ENCODE measurements at regions not wholly inside any gene's neighbourhood (a gene's known extent, or its start where the extent isn't known, plus 50 kb on each side); places are given as distances from the start of the nearest gene placed in this dataset.

DNA sequence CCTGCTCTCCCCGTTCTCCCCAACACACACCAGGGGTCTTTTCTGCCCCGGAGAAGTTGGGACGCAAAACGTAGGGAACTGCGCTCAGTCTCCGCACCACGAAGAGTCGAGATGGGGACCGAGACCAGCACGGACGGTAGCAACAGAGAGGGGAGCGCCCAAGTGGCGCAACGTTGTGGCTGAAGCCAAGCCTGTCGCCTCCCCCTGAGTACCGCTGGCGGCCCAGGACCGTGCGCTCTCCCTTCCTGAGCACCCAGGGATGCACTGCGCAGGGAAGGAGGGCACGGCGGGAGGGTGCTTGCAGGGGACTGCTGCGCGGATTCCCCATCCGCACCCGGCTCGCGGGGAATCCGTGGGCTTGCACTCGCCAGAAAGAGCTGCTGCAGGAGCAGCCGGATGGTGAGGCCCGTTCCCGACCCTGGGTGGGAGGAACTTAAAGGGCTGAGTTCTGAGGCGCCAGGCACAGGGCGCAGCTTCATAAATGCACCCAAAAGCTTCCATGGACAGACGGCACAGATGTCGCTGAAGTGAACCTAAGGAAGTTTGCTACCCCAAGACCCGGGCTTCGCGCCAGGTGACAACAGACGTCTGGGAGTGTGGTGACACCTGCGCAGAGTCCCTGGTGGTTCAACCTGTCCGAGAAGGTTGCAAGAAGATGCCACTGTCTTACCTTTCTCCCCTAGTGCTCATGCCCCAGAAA is 178.7 kb downstream of the TBXT start:
- H3K9ac ChIP-seq (ENCODE audit: low read length) = no peak overlapping the region
- H3K27me3 ChIP-seq (ENCODE audit: low read length) = no peaks in the 10 kb centered on the region
- DNase-seq = no peak

DNA sequence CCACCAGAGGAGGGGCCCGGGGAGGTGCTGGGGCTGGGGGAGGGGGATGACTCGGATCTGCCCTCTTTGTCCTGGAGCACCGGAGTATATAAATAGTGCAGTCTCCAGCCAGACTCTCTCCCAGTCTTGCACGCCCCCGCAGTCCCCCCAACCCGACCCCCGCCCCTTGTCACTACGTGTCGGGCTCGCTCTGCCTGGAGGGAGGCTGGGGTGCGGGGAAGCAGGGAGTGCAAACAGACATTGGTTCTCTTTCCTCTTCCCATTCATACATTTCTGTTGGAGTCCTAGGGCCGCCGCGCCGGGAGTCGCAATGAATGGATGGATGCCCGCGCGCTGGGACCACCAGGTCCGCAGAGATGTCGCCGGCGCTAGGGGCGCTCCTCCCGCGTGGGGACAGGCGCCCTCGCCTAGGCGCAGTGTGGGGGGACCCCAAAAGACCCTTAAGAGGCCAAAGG is 179.3 kb downstream of the TBXT start:
- Histone ChIP-seq H3K36me3 (ENCODE audit: insufficient read depth, low read length) (no peaks in the 10 kb centered on the region), H3K4me2 (ENCODE audit: low read depth, low read length, poor library complexity, severe bottlenecking) (no peak overlapping the region), H3K4me3 (ENCODE audit: low read length) (no peak overlapping the region), H3K9ac (ENCODE audit: low read length) (no peak overlapping the region), H3K9me3 (ENCODE audit: low read length) (no peaks in the 10 kb centered on the region), H4K20me1 (ENCODE audit: insufficient read depth, low read depth, low read length) (no peaks in the 10 kb centered on the region), H3K4me1 (ENCODE audit: low read length) (no peaks in the 10 kb centered on the region), H2AFZ (ENCODE audit: low read length) (no peak overlapping the region), H3K79me2 (ENCODE audit: low read length) (no peaks in the 10 kb centered on the region), H3K9me2 (replicated peaks; ENCODE audit: insufficient read depth, low read length) (no peaks in the 10 kb centered on the region), H3K27ac (ENCODE audit: low read length) (no peak overlapping the region), H3K27me3 (ENCODE audit: low read length) (no peaks in the 10 kb centered on the region)
- no peak for DNase-seq

More for the DNA sequence above, 178.7 kb downstream of the TBXT start:
- H3K9me3 ChIP-seq (ENCODE audit: low read length) = no peaks in the 10 kb centered on the region
- no peaks in the 10 kb centered on the region for H3K9me2 ChIP-seq (replicated peaks; ENCODE audit: insufficient read depth, low read length)
- no peak overlapping the region for H3K27ac ChIP-seq (ENCODE audit: low read length)
- no peaks in the 10 kb centered on the region for H3K79me2 ChIP-seq (ENCODE audit: low read length)
- no peak overlapping the region for H3K4me3 ChIP-seq (ENCODE audit: low read length)
- H4K20me1 ChIP-seq (ENCODE audit: insufficient read depth, low read depth, low read length) = no peaks in the 10 kb centered on the region
- no peak overlapping the region for H2AFZ ChIP-seq (ENCODE audit: low read length)
- no peaks in the 10 kb centered on the region for H3K36me3 ChIP-seq (ENCODE audit: insufficient read depth, low read length)
- no peaks in the 10 kb centered on the region for H3K4me1 ChIP-seq (ENCODE audit: low read length)
- H3K4me2 ChIP-seq (ENCODE audit: low read depth, low read length, poor library complexity, severe bottlenecking) = no peak overlapping the region

DNA sequence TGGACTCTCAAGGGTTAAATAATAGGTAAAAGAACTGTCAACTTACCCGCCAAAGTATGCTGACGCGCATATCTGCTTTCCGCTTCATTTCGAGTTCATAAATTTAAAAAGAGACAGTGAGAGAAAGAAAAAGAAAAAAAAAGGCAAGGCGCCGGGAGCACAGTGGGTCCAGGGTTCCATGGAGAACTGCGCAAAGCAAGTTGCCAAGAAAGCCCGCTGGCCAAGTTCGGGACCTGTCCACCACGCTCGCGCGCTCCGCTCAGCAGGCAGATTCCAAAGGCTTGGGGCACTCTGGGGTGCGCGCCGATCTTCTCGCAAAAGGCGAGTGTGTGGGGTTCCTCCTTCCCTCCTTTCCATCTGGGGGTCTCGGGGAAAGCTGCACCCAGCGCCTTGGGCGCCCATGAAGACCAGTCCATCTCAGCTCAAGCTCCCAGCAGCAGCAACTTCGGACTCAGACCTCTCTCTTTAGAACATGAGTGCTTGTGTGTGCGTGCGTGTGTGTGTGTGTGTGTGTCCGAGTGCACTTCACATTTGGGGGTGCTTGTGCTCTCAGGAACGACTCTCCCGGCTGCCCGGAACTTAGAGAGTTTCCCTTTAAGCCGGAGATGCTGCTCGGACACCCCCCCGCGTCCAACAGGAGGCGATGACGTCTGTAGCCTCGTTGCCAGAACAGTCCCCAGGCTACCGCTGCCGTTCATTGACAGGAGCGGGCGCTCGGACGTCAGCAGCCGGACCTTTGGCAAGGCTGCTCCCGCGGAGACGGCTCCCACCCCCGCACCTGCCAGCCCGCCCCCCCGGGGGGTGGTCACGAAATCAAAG is 180.0 kb downstream of the TBXT start:
- no peaks in the 10 kb centered on the region for H4K20me1 ChIP-seq (ENCODE audit: insufficient read depth, low read depth, low read length)
- no peak overlapping the region for H2AFZ ChIP-seq (ENCODE audit: low read length)
- H3K79me2 ChIP-seq (ENCODE audit: low read length) = no peaks in the 10 kb centered on the region
- no peaks in the 10 kb centered on the region for H3K36me3 ChIP-seq (ENCODE audit: insufficient read depth, low read length)
- H3K27me3 ChIP-seq (ENCODE audit: low read length) = no peaks in the 10 kb centered on the region
- H3K4me2 ChIP-seq (ENCODE audit: low read depth, low read length, poor library complexity, severe bottlenecking) = no peak overlapping the region
- H3K27ac ChIP-seq (ENCODE audit: low read length) = no peak overlapping the region
- no peak for DNase-seq
- H3K9me2 ChIP-seq (replicated peaks; ENCODE audit: insufficient read depth, low read length) = no peaks in the 10 kb centered on the region
- H3K9me3 ChIP-seq (ENCODE audit: low read length) = no peaks in the 10 kb centered on the region
- H3K4me3 ChIP-seq (ENCODE audit: low read length) = no peak overlapping the region
- H3K9ac ChIP-seq (ENCODE audit: low read length) = no peak overlapping the region
- H3K4me1 ChIP-seq (ENCODE audit: low read length) = no peaks in the 10 kb centered on the region

DNA sequence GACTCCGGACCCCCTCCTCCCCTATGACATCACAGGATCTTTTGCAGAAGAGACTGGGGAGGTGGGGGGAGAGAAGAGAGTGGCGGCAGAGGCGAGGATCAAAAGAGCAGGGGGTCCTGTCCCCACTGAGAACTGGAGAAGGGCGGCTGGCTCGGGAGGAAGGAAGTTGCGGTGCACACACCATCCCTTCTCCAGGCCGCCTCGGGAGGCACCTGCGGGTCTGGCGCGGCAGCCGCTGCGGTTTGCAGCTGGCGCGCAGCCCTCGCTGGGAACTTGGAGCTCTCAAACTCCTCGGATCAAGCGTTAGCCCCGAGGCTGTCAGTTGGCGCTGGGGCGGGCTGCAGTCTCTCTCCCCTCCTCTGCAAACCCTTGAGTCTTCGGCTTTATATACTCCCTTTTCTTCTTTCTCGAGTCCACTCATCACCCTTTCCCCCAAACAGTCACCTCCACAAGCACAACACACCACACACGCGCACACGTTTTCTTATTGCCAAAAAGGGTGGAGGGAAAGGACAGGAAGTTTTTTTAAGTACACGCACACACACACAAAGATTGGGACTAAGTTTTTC is 180.7 kb downstream of the TBXT start:
- Histone ChIP-seq H3K27me3 (ENCODE audit: low read length) (no peaks in the 10 kb centered on the region), H3K4me2 (ENCODE audit: low read depth, low read length, poor library complexity, severe bottlenecking) (no peak overlapping the region), H2AFZ (ENCODE audit: low read length) (no peak overlapping the region), H3K9me2 (replicated peaks; ENCODE audit: insufficient read depth, low read length) (no peaks in the 10 kb centered on the region), H3K36me3 (ENCODE audit: insufficient read depth, low read length) (no peaks in the 10 kb centered on the region), H3K4me1 (ENCODE audit: low read length) (no peaks in the 10 kb centered on the region), H3K79me2 (ENCODE audit: low read length) (no peaks in the 10 kb centered on the region), H3K4me3 (ENCODE audit: low read length) (no peak overlapping the region), H4K20me1 (ENCODE audit: insufficient read depth, low read depth, low read length) (no peaks in the 10 kb centered on the region), H3K9ac (ENCODE audit: low read length) (no peak overlapping the region), H3K27ac (ENCODE audit: low read length) (no peak overlapping the region), H3K9me3 (ENCODE audit: low read length) (no peaks in the 10 kb centered on the region)
- DNase-seq = no peak

DNA sequence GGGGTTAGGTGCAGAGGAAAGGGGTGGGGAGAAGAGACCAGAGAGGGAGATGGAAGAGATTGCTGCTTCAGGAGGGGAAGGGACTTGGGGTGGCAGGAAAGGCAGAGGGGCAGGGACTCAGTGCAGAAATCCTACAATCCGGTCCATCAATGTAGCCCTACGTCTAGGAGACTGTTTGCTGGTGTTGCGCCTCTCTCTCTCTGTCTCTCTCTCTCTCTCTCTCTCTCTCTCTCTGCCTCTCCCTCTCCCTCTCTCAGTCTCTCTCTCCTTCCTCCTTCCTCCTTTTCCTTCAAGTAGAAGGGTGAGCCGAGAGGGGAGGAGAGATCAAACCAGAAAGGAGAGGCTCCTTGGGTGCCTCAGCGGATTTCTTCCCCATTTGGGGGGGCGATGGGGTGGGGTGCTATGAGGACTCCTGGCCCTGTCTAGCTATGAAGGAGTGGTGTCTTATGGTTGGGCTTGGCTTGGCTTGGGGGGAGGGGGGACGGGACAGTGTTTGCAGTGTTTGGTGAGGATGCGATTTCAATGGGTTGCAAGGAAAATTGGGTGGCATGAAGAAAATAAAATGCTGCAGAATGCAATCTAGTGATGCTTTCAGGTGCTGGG is 181.2 kb downstream of the TBXT start:
- no peak for DNase-seq
- no peaks in the 10 kb centered on the region for H4K20me1 ChIP-seq (ENCODE audit: insufficient read depth, low read depth, low read length)
- no peak overlapping the region for H2AFZ ChIP-seq (ENCODE audit: low read length)
- no peaks in the 10 kb centered on the region for H3K27me3 ChIP-seq (ENCODE audit: low read length)
- H3K27ac ChIP-seq (ENCODE audit: low read length) = no peak overlapping the region
- no peak overlapping the region for H3K9ac ChIP-seq (ENCODE audit: low read length)
- H3K4me2 ChIP-seq (ENCODE audit: low read depth, low read length, poor library complexity, severe bottlenecking) = no peak overlapping the region
- H3K79me2 ChIP-seq (ENCODE audit: low read length) = no peaks in the 10 kb centered on the region
- no peak overlapping the region for H3K4me3 ChIP-seq (ENCODE audit: low read length)
- H3K9me3 ChIP-seq (ENCODE audit: low read length) = no peaks in the 10 kb centered on the region
- H3K4me1 ChIP-seq (ENCODE audit: low read length) = no peaks in the 10 kb centered on the region
- no peaks in the 10 kb centered on the region for H3K9me2 ChIP-seq (replicated peaks; ENCODE audit: insufficient read depth, low read length)
- no peaks in the 10 kb centered on the region for H3K36me3 ChIP-seq (ENCODE audit: insufficient read depth, low read length)

DNA sequence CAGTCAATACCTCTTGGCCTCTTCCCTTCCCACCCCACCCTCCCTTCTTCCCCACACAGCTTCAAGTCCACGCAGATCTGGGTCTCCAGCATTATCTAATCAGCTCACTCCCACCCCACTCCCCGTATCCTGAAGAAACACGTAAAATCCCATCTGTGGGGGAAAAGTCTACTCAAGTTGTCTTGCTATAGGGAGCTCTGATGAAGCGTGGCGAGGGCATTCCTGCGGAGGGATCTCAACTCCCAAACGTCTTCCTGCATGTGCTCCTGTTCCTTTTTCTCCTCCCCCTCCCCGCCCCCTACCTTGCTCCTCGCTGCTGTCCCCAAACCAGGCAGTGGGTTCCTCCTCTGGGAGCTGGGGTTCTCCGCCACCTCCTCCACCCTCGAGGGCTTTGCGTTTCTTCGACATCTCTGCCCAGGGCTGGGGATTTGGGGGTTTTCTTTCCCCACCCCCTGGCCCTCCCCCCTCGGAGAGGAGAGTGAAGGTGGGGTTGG is 181.8 kb downstream of the TBXT start:
- H3K9ac ChIP-seq (ENCODE audit: low read length) = no peak overlapping the region
- H3K4me2 ChIP-seq (ENCODE audit: low read depth, low read length, poor library complexity, severe bottlenecking) = no peak overlapping the region
- H3K27ac ChIP-seq (ENCODE audit: low read length) = no peak overlapping the region
- no peak for DNase-seq
- H3K9me3 ChIP-seq (ENCODE audit: low read length) = no peaks in the 10 kb centered on the region
- no peaks in the 10 kb centered on the region for H3K27me3 ChIP-seq (ENCODE audit: low read length)
- H4K20me1 ChIP-seq (ENCODE audit: insufficient read depth, low read depth, low read length) = no peaks in the 10 kb centered on the region
- no peaks in the 10 kb centered on the region for H3K79me2 ChIP-seq (ENCODE audit: low read length)
- H3K4me3 ChIP-seq (ENCODE audit: low read length) = no peak overlapping the region
- no peaks in the 10 kb centered on the region for H3K4me1 ChIP-seq (ENCODE audit: low read length)
- no peak overlapping the region for H2AFZ ChIP-seq (ENCODE audit: low read length)
- no peaks in the 10 kb centered on the region for H3K9me2 ChIP-seq (replicated peaks; ENCODE audit: insufficient read depth, low read length)
- no peaks in the 10 kb centered on the region for H3K36me3 ChIP-seq (ENCODE audit: insufficient read depth, low read length)

DNA sequence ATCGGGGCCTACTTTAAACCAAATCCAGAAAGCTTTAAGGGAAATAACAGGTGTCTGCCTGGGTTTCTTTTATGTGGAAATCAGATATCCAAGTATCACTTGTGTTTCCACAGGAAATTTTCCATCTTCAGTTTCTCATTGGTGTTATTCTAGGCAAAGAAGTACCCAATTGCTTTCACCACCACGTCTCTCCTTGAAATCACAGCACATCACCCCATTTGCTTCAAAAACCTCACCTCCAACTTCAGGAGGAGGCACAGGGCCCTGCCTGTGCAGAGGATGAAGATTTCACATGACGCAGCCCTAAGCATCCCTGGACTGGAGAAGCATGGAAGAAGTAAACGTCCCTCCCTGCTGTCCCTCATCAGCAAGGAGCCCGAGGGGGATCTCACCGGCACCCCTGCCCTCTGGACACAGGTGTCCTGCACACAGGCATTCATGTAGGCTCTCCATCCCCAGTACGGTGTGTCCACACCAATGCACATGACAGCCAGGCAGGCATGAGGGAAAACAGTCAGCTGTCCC is 182.3 kb downstream of the TBXT start:
- no peaks in the 10 kb centered on the region for H3K27me3 ChIP-seq (ENCODE audit: low read length)
- H3K9me3 ChIP-seq (ENCODE audit: low read length) = no peaks in the 10 kb centered on the region
- H3K4me1 ChIP-seq (ENCODE audit: low read length) = no peaks in the 10 kb centered on the region
- DNase-seq = no peak
- no peak overlapping the region for H2AFZ ChIP-seq (ENCODE audit: low read length)
- H3K4me2 ChIP-seq (ENCODE audit: low read depth, low read length, poor library complexity, severe bottlenecking) = no peak overlapping the region
- no peaks in the 10 kb centered on the region for H4K20me1 ChIP-seq (ENCODE audit: insufficient read depth, low read depth, low read length)
- no peaks in the 10 kb centered on the region for H3K36me3 ChIP-seq (ENCODE audit: insufficient read depth, low read length)
- H3K27ac ChIP-seq (ENCODE audit: low read length) = no peak overlapping the region
- H3K9ac ChIP-seq (ENCODE audit: low read length) = no peak overlapping the region
- no peaks in the 10 kb centered on the region for H3K79me2 ChIP-seq (ENCODE audit: low read length)
- no peak overlapping the region for H3K4me3 ChIP-seq (ENCODE audit: low read length)
- no peaks in the 10 kb centered on the region for H3K9me2 ChIP-seq (replicated peaks; ENCODE audit: insufficient read depth, low read length)
